IMR-90 (cell line): ENCODE measurements at regions not wholly inside any gene's neighbourhood (a gene's known extent, or its start where the extent isn't known, plus 50 kb on each side); places are given as distances from the start of the nearest gene placed in this dataset.

Experiments used
- ATAC-seq: fragments of 200-7000 bp; cut with Tn5 transposase; 2 replicates; pipeline ENCODE4 v1.9.1; 2020; ENCODE audit warnings: low read depth, mild to moderate bottlenecking, moderate library complexity
- BruUV-seq: library from RNA; stranded (reverse); fragments of 400-500 nt; replicated peaks from 2 replicates; lab custom pipeline; 2021; lab: Mats Ljungman, UMichigan
- CTCF ChIA-PET: fragments of 300-600 bp; formaldehyde crosslinking; extraction: SDS; loops from one replicate; lab custom pipeline; 2021; ENCODE audit warnings: antibody characterized with exemption; lab: Yijun Ruan, JAX
- POLR2A ChIA-PET: fragments of 300-600 bp; sonication (Branson Sonifier 250); formaldehyde crosslinking; loops from one replicate; lab custom pipeline; 2022; ENCODE audit warnings: antibody characterized with exemption; ENCODE audit not compliant: unreplicated experiment; lab: Charles Lee
- DNase-seq: peaks from one replicate; pipeline ENCODE4 v3.0.0; 2013
- H2AFZ ChIP-seq: replicated peaks from 2 replicates; pipeline ENCODE3; 2013; ENCODE audit warnings: low read length, mild to moderate bottlenecking; ENCODE audit not compliant: poor library complexity
- H2AK5ac ChIP-seq: 2 replicates; pipeline ENCODE4 v1.6.1; 2013; ENCODE audit warnings: low read depth, low read length, inconsistent platforms
- H2AK9ac ChIP-seq: replicated peaks from 2 replicates; pipeline ENCODE3; 2013; ENCODE audit warnings: mild to moderate bottlenecking, low read depth, low read length, moderate library complexity; ENCODE audit not compliant: poor library complexity
- H2BK120ac ChIP-seq: 2 replicates; pipeline ENCODE4 v1.6.1; 2013; ENCODE audit warnings: low read depth, low read length, inconsistent platforms
- H2BK15ac ChIP-seq: 3 replicates; pipeline ENCODE4 v1.6.1; 2013; ENCODE audit warnings: low read depth, low read length, inconsistent platforms
- H2BK20ac ChIP-seq: 2 replicates; pipeline ENCODE4 v1.6.1; 2013; ENCODE audit warnings: low read depth, mild to moderate bottlenecking, inconsistent platforms, low read length, moderate library complexity
- H2BK5ac ChIP-seq: 2 replicates; pipeline ENCODE4 v1.6.1; 2013; ENCODE audit warnings: mild to moderate bottlenecking, low read depth, low read length, inconsistent platforms; ENCODE audit not compliant: poor library complexity, severe bottlenecking
- H3K14ac ChIP-seq: replicated peaks from 2 replicates; pipeline ENCODE4 v1.6.1; 2013; ENCODE audit warnings: low read depth, low read length, inconsistent platforms
- H3K18ac ChIP-seq: 2 replicates; pipeline ENCODE4 v1.6.1; 2013; ENCODE audit warnings: low read depth, low read length, control low read depth
- H3K23ac ChIP-seq: 2 replicates; pipeline ENCODE4 v1.6.1; 2013; ENCODE audit warnings: low read depth, low read length, inconsistent platforms
- H3K27ac ChIP-seq: 2 replicates; pipeline ENCODE4 v1.5.1; 2013; ENCODE audit warnings: mild to moderate bottlenecking, control low read depth, low read length; ENCODE audit not compliant: insufficient read depth
- H3K27me3 ChIP-seq: 2 replicates; pipeline ENCODE4 v1.6.1; 2013; ENCODE audit warnings: low read length; ENCODE audit not compliant: control insufficient read depth, insufficient read depth
- H3K36me3 ChIP-seq: 2 replicates; pipeline ENCODE4 v1.6.1; 2013; ENCODE audit warnings: low read length, mixed read lengths; ENCODE audit not compliant: control insufficient read depth, insufficient read depth
- H3K4ac ChIP-seq: 2 replicates; pipeline ENCODE4 v1.6.1; 2013; ENCODE audit warnings: low read depth, low read length, inconsistent platforms
- H3K4me1 ChIP-seq: 2 replicates; pipeline ENCODE4 v1.6.1; 2013; ENCODE audit warnings: low read length, mixed read lengths; ENCODE audit not compliant: control insufficient read depth, insufficient read depth
- H3K4me2 ChIP-seq: 2 replicates; pipeline ENCODE4 v1.6.1; 2013; ENCODE audit warnings: low read depth, mild to moderate bottlenecking, control low read depth, low read length, moderate library complexity
- H3K4me3 ChIP-seq: 2 replicates; pipeline ENCODE4 v1.5.1; 2013; ENCODE audit warnings: low read depth, mild to moderate bottlenecking, control low read depth, low read length, moderate library complexity; ENCODE audit not compliant: insufficient read depth
- H3K56ac ChIP-seq: 2 replicates; pipeline ENCODE4 v1.6.1; 2013; ENCODE audit warnings: low read length, inconsistent platforms; ENCODE audit not compliant: insufficient read depth; ENCODE audit errors: extremely low read depth
- H3K79me1 ChIP-seq, 2 experiments: 2 replicates each; pipeline ENCODE4 v1.6.1; 2013; ENCODE audit warnings: low read length in 2 of 2, inconsistent platforms in 1 of 2, low read depth in 1 of 2
- H3K9ac ChIP-seq: 2 replicates; pipeline ENCODE4 v1.6.1; 2013; ENCODE audit warnings: low read depth, low read length, control low read depth
- H3K9me1 ChIP-seq: 2 replicates; pipeline ENCODE4 v1.6.1; 2013; ENCODE audit warnings: low read length, inconsistent platforms; ENCODE audit not compliant: insufficient read depth
- H3K9me3 ChIP-seq: 2 replicates; pipeline ENCODE4 v1.6.1; 2013; ENCODE audit warnings: low read length; ENCODE audit not compliant: control insufficient read depth, insufficient read depth
- H4K20me1 ChIP-seq: 2 replicates; pipeline ENCODE4 v1.6.1; 2013; ENCODE audit warnings: low read length, inconsistent platforms; ENCODE audit not compliant: insufficient read depth
- H4K5ac ChIP-seq: 2 replicates; pipeline ENCODE4 v1.6.1; 2013; ENCODE audit warnings: mild to moderate bottlenecking, low read depth, low read length, control low read depth
- H4K8ac ChIP-seq, 2 experiments: 2 replicates each; pipeline ENCODE4 v1.6.1; 2013; ENCODE audit warnings: low read depth in 2 of 2, low read length in 2 of 2, control low read depth in 1 of 2, inconsistent platforms in 1 of 2
- H4K91ac ChIP-seq: 2 replicates; pipeline ENCODE4 v1.6.1; 2013; ENCODE audit warnings: low read depth, low read length, inconsistent platforms; ENCODE audit not compliant: insufficient read depth
- CTCF ChIP-seq: conservative IDR thresholded peaks from 2 replicates; pipeline ENCODE4 v1.5.1; 2012; ENCODE audit warnings: mild to moderate bottlenecking, low read depth, low read length, improper control_type of control experiment
- SMC3 ChIP-seq: fragments of 150-350 bp; IDR thresholded peaks from 2 replicates; pipeline ENCODE4 v1.6.1; 2016; ENCODE audit warnings: low read depth, mild to moderate bottlenecking, antibody characterized with exemption, low read length, moderate library complexity
- WGBS, 2 experiments: methylation state at CpG; one replicate each; pipeline versions ENCODE4 v1.1.5 to v1.1.7; 2013; ENCODE audit warnings: missing lambda C conversion rate in 2 of 2; ENCODE audit not compliant: insufficient read length in 1 of 2; ENCODE audit errors: extremely low coverage in 2 of 2; 5-methylcytosine and 5-hydroxymethylcytosine counted together
- dilution Hi-C: fragments of 300-500 bp; cut with HindIII; formaldehyde crosslinking; loops from one replicate; pipeline ENCODE4 v1.14.3; 2018; ENCODE audit warnings: low sequenced_read_pairs; ENCODE audit not compliant: unreplicated experiment
- in situ Hi-C: fragments of 300-500 bp; cut with MboI; formaldehyde crosslinking; loops from 3 replicates; pipeline ENCODE4 v1.14.3; 2019; ENCODE audit warnings: low sequenced_read_pairs, inconsistent platforms, mixed read lengths
- intact Hi-C: fragments of 100-400 bp; cut with micrococcal nuclease; formaldehyde crosslinking; loops from 2 replicates; pipeline ENCODE4 v1.10.0; 2022

GRCh38 chr5:32510860-32511259 lies 66.3 kb upstream of the ZFR start:
- no peak overlapping the region for H3K9ac ChIP-seq
- no TSS peak for BruUV-seq
- ChIA-PET CTCF (no interaction called here), POLR2A (no interaction called here)
- no peak overlapping the region for H2BK15ac ChIP-seq
- peaks cover 10% of the 10 kb centered on the region; the same call in 1 of the 2 replicates for H3K9me1 ChIP-seq
- no peak for TF ChIP-seq SMC3
- TF ChIP-seq CTCF: no peak
- ATAC-seq (no peak), DNase-seq (no peak)
- H2BK120ac ChIP-seq: no peak overlapping the region
- H3K4me2 ChIP-seq: no peak overlapping the region
- dilution Hi-C loops (no loop called here), in situ Hi-C loops (no loop called here), intact Hi-C loops (no loop called here)
- no peak overlapping the region for H3K27ac ChIP-seq
- no peaks in the 10 kb centered on the region for H4K20me1 ChIP-seq
- H3K23ac ChIP-seq: no peak overlapping the region
- H3K18ac ChIP-seq: no peak overlapping the region
- no peak overlapping the region for H2AK9ac ChIP-seq
- no peak overlapping the region for H4K5ac ChIP-seq
- no peaks in the 10 kb centered on the region for H3K36me3 ChIP-seq
- no peak overlapping the region for H4K8ac ChIP-seq
- no peak overlapping the region for H4K91ac ChIP-seq
- H3K14ac ChIP-seq: no peak overlapping the region
- H3K4me3 ChIP-seq: no peak overlapping the region
- no peak overlapping the region for H2BK5ac ChIP-seq
- H3K79me1 ChIP-seq: no peaks in the 10 kb centered on the region
- H3K56ac ChIP-seq: no peak overlapping the region
- no peak overlapping the region for H2AK5ac ChIP-seq
- no peak overlapping the region for H3K4ac ChIP-seq
- H3K4me1 ChIP-seq: peaks cover 19% of the 10 kb centered on the region
- no peaks in the 10 kb centered on the region for H3K9me3 ChIP-seq
- H2AFZ ChIP-seq: no peak overlapping the region
- no peak overlapping the region for H2BK20ac ChIP-seq
- WGBS, 2 experiments: no CpG with 5 or more reads among the region's 1 CpG
- no peaks in the 10 kb centered on the region for H3K27me3 ChIP-seq
